ENCODE measurements at regions not wholly inside any gene's neighbourhood (a gene's known extent, or its start where the extent isn't known, plus 50 kb on each side); places are given as distances from the start of the nearest gene placed in this dataset.

DNA sequence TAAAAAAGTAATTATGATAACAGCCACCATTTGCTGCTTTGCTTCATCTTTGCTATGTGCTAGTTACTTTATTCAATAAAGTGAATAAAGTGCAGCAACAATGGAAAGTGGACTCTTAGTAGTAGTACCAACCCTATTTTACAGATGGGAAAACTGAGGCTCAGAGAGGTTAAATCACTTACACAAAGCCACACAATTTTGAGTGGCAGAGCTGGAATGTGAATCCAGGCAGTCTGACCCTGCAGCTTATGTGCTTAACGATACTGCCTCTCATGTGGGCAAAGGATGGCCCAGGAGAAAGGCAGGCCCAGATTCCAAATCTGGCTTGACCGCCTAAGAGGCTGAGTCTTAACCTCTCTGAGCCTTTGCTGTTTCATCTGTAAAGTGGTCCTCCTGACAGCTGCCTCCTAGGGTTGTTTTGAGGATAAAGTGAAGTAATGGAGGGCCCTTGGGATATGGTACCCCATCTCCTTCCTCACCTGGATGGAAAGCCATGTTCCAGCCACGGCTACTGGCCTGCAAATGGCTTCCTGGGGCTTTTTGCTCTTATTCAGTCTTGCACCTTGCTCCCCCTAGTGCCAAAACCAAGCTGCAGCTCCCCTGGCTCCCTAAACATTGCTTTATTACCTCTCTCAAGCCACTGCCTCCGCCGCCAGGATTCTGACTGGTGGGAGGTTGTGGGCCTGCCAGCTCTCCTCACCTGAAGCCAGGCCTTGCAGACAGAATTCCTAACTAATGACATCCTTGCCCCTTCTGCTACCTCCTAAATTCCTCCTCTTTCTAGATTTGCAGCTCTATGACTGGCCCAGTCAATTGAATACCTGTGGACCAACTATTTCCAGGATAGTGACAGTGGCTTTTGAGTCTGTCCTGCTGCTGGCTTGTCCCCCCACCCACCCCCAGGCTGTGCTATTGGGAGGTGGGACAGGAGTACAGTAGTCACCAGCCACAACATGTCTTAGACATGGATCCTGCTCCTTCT is 283.3 kb upstream of the PWP1 start:
- no peak overlapping the region for H3K4me2 ChIP-seq (ENCODE audit: low read depth, low read length)
- H3K4me3 ChIP-seq (replicated peaks in 1 of 3; ENCODE audit: insufficient read depth in 1 of 3, low read depth in 2 of 3, low read length in 3 of 3), result no peak overlapping the region
- no TSS peak for BruUV-seq (replicated peaks)
- in situ Hi-C loops (cut with HindIII; ENCODE audit: extremely low pct_ligation_motif_present, low pct_unique_long_range_greater_than_20kb) (loop anchor here (5.0 to 10.0 kb wide), 3 partner anchors 85 to 270 kb away; a partner anchor contains a TSS), intact Hi-C loops (cut with micrococcal nuclease; ENCODE audit: unreplicated experiment) (loop anchor here (1.0 kb wide), 2 partner anchors 84 to 270 kb away; a partner anchor contains a TSS)
- H3K9me3 ChIP-seq (ENCODE audit: low read length), result no peaks in the 10 kb centered on the region
- no peaks in the 10 kb centered on the region; the same call in 1 of the 2 replicates for H4K20me1 ChIP-seq (ENCODE audit: insufficient read depth, low read length)
- no peaks in the 10 kb centered on the region for H3K79me2 ChIP-seq (ENCODE audit: insufficient read depth, low read length)
- peaks cover 13% of the 10 kb centered on the region for H3K4me1 ChIP-seq (ENCODE audit: insufficient read depth, low read length)
- no peak overlapping the region for H3K27ac ChIP-seq (ENCODE audit: extremely low read length, insufficient read depth, low read length)
- no peak overlapping the region for H3K9ac ChIP-seq (ENCODE audit: insufficient read depth, low read depth, low read length)
- ATAC-seq (peak; percentile 83), DNase-seq (ENCODE audit: low spot score) (peak; percentile 69), FAIRE-seq (peak; percentile 57)
- H3K27me3 ChIP-seq (ENCODE audit: control insufficient read depth in 1 of 2, insufficient read depth in 2 of 2, low read length in 2 of 2), result no peaks in the 10 kb centered on the region; a peak in 1 of 5 replicates
- no peak overlapping the region for H2AFZ ChIP-seq (ENCODE audit: low read length)
- ChIA-PET CTCF (ENCODE audit: low intra/inter-chr PET ratio, low total read pairs) (interaction anchor here (1.3 to 2.9 kb wide), 4 partner anchors 205 to 276 kb away, joined by 3 to 30 read pairs (median 10); no protein-coding TSS in a partner anchor), POLR2A (no interaction called here)
- peak; percentile 86 for TF ChIP-seq STAG1 (CRISPR knock-in tag; IDR thresholded peaks at IDR 0.05)
- TF ChIP-seq FOXC1 (CRISPR knock-in tag; IDR thresholded peaks at IDR 0.05; ENCODE audit: borderline replicate concordance), result 0 out of 2 replicates have a peak, but pooled peaks have one; percentile 30
- TF ChIP-seq, protein P1, sequence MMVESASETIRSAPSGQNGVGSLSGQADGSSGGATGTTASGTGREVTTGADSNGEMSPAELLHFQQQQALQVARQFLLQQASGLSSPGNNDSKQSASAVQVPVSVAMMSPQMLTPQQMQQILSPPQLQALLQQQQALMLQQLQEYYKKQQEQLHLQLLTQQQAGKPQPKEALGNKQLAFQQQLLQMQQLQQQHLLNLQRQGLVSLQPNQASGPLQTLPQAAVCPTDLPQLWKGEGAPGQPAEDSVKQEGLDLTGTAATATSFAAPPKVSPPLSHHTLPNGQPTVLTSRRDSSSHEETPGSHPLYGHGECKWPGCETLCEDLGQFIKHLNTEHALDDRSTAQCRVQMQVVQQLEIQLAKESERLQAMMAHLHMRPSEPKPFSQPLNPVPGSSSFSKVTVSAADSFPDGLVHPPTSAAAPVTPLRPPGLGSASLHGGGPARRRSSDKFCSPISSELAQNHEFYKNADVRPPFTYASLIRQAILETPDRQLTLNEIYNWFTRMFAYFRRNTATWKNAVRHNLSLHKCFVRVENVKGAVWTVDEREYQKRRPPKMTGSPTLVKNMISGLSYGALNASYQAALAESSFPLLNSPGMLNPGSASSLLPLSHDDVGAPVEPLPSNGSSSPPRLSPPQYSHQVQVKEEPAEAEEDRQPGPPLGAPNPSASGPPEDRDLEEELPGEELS (CRISPR knock-in tag; IDR thresholded peaks at IDR 0.05), result 0 out of 2 replicates have a peak, but pooled peaks have one; percentile 16
- TF ChIP-seq RAD21 (CRISPR knock-in tag; IDR thresholded peaks at IDR 0.05), result peak; percentile 88
- peak; percentile 36; the same call in 1 of the 2 replicates for TF ChIP-seq YEATS2 (CRISPR knock-in tag; IDR thresholded peaks at IDR 0.05; ENCODE audit: borderline replicate concordance)
- peak; percentile 20; the same call in 1 of the 2 replicates for TF ChIP-seq ZMYM3 (CRISPR knock-in tag; IDR thresholded peaks at IDR 0.05)
- TF ChIP-seq, protein P2, sequence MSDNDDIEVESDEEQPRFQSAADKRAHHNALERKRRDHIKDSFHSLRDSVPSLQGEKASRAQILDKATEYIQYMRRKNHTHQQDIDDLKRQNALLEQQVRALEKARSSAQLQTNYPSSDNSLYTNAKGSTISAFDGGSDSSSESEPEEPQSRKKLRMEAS (IDR thresholded peaks at IDR 0.05), result no peak
- peak; percentile 89 for TF ChIP-seq CHD4 (IDR thresholded peaks at IDR 0.05; ENCODE audit: borderline replicate concordance, low read length)
- TF ChIP-seq, protein P3, sequence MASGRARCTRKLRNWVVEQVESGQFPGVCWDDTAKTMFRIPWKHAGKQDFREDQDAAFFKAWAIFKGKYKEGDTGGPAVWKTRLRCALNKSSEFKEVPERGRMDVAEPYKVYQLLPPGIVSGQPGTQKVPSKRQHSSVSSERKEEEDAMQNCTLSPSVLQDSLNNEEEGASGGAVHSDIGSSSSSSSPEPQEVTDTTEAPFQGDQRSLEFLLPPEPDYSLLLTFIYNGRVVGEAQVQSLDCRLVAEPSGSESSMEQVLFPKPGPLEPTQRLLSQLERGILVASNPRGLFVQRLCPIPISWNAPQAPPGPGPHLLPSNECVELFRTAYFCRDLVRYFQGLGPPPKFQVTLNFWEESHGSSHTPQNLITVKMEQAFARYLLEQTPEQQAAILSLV (CRISPR knock-in tag; IDR thresholded peaks at IDR 0.05; ENCODE audit: borderline replicate concordance), result no peak
- peak; percentile 30; the same call in 1 of the 2 replicates for TF ChIP-seq HOXA3 (CRISPR knock-in tag; IDR thresholded peaks at IDR 0.05)
- peak; percentile 94 for TF ChIP-seq SMC3 (IDR thresholded peaks at IDR 0.05; ENCODE audit: low read length)
- no peak for TF ChIP-seq NFE2L1 (CRISPR knock-in tag; IDR thresholded peaks at IDR 0.05; ENCODE audit: borderline replicate concordance)
- TF ChIP-seq NR3C1 (CRISPR knock-in tag; IDR thresholded peaks at IDR 0.05), result no peak
- TF ChIP-seq ZNF629 (CRISPR knock-in tag; conservative IDR thresholded peaks at IDR 0.05), result peak; percentile 88
- TF ChIP-seq NFKBIZ (CRISPR knock-in tag; IDR thresholded peaks at IDR 0.05), result no peak
- TF ChIP-seq, protein P4, sequence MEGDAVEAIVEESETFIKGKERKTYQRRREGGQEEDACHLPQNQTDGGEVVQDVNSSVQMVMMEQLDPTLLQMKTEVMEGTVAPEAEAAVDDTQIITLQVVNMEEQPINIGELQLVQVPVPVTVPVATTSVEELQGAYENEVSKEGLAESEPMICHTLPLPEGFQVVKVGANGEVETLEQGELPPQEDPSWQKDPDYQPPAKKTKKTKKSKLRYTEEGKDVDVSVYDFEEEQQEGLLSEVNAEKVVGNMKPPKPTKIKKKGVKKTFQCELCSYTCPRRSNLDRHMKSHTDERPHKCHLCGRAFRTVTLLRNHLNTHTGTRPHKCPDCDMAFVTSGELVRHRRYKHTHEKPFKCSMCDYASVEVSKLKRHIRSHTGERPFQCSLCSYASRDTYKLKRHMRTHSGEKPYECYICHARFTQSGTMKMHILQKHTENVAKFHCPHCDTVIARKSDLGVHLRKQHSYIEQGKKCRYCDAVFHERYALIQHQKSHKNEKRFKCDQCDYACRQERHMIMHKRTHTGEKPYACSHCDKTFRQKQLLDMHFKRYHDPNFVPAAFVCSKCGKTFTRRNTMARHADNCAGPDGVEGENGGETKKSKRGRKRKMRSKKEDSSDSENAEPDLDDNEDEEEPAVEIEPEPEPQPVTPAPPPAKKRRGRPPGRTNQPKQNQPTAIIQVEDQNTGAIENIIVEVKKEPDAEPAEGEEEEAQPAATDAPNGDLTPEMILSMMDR (CRISPR knock-in tag; IDR thresholded peaks at IDR 0.05), result peak; percentile 82
- TF ChIP-seq YY1 (IDR thresholded peaks at IDR 0.05; ENCODE audit: insufficient read depth, insufficient replicate concordance, low read depth, low read length), result peak; percentile 79
- peak; percentile 15; the same call in 1 of the 2 replicates for TF ChIP-seq ZMYM4 (CRISPR knock-in tag; IDR thresholded peaks at IDR 0.05)
- no peak for TF ChIP-seq NFIC (IDR thresholded peaks at IDR 0.05; ENCODE audit: low read length)
- whole genome bisulfite sequencing (ENCODE audit: low lambda C conversion rate), result 44% methylated on average over 3 of the region's 5 CpGs
- H3K36me3 ChIP-seq (replicated peaks in 1 of 2; ENCODE audit: control insufficient read depth in 1 of 2, insufficient read depth in 2 of 2, low read length in 2 of 2), result no peaks in the 10 kb centered on the region
